ENCODE measurements at regions not wholly inside any gene's neighbourhood (a gene's known extent, or its start where the extent isn't known, plus 50 kb on each side); places are given as distances from the start of the nearest gene placed in this dataset.

DNA sequence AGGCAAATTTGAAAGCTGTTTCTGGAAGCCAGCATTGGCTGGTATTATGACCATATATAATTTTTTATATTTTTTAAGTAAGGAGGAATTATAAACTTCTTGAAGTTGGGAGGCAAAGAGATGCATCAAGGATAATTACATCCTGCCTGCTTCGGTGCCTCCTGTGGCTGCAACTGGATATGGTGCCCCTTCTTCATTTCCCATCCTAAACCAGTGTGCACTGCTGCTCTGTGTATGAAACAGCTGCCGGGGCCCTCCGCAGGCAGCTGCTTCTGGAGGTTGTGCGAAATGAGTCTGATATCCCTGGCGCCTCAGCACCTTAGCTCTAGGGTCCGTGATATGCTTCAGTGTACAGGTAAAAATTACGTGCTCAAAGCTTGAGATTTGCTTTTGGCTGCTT lies 304.2 kb downstream of the ENC1 start:
- no peak for TF ChIP-seq NFIC (IDR thresholded peaks at IDR 0.05)
- no peak for TF ChIP-seq EP300 (IDR thresholded peaks at IDR 0.05; ENCODE audit: borderline replicate concordance)
- no peak for TF ChIP-seq YY1 (IDR thresholded peaks at IDR 0.05; ENCODE audit: low read depth)
- TF ChIP-seq, protein P1, sequence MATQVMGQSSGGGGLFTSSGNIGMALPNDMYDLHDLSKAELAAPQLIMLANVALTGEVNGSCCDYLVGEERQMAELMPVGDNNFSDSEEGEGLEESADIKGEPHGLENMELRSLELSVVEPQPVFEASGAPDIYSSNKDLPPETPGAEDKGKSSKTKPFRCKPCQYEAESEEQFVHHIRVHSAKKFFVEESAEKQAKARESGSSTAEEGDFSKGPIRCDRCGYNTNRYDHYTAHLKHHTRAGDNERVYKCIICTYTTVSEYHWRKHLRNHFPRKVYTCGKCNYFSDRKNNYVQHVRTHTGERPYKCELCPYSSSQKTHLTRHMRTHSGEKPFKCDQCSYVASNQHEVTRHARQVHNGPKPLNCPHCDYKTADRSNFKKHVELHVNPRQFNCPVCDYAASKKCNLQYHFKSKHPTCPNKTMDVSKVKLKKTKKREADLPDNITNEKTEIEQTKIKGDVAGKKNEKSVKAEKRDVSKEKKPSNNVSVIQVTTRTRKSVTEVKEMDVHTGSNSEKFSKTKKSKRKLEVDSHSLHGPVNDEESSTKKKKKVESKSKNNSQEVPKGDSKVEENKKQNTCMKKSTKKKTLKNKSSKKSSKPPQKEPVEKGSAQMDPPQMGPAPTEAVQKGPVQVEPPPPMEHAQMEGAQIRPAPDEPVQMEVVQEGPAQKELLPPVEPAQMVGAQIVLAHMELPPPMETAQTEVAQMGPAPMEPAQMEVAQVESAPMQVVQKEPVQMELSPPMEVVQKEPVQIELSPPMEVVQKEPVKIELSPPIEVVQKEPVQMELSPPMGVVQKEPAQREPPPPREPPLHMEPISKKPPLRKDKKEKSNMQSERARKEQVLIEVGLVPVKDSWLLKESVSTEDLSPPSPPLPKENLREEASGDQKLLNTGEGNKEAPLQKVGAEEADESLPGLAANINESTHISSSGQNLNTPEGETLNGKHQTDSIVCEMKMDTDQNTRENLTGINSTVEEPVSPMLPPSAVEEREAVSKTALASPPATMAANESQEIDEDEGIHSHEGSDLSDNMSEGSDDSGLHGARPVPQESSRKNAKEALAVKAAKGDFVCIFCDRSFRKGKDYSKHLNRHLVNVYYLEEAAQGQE (IDR thresholded peaks at IDR 0.05; ENCODE audit: low read depth), result no peak
- TF ChIP-seq ZBTB7A (IDR thresholded peaks at IDR 0.05; ENCODE audit: low read depth), result no peak
- TF ChIP-seq, protein P2, sequence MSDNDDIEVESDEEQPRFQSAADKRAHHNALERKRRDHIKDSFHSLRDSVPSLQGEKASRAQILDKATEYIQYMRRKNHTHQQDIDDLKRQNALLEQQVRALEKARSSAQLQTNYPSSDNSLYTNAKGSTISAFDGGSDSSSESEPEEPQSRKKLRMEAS (IDR thresholded peaks at IDR 0.05), result no peak
- no peak for TF ChIP-seq TEAD4 (IDR thresholded peaks at IDR 0.05)
- TF ChIP-seq TAF1 (IDR thresholded peaks at IDR 0.05; ENCODE audit: low read depth), result no peak
- TF ChIP-seq, protein P3, sequence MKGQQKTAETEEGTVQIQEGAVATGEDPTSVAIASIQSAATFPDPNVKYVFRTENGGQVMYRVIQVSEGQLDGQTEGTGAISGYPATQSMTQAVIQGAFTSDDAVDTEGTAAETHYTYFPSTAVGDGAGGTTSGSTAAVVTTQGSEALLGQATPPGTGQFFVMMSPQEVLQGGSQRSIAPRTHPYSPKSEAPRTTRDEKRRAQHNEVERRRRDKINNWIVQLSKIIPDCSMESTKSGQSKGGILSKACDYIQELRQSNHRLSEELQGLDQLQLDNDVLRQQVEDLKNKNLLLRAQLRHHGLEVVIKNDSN (IDR thresholded peaks at IDR 0.05), result no peak
- no peak for TF ChIP-seq EGR1 (IDR thresholded peaks at IDR 0.05)
- TF ChIP-seq FOXM1 (IDR thresholded peaks at IDR 0.05; ENCODE audit: borderline replicate concordance, low read depth), result no peak
- TF ChIP-seq TCF12 (IDR thresholded peaks at IDR 0.05; ENCODE audit: low read depth), result no peak
- TF ChIP-seq RAD21 (IDR thresholded peaks at IDR 0.05; ENCODE audit: low read depth), result no peak
- no peak for TF ChIP-seq CEBPB (IDR thresholded peaks at IDR 0.05)

DNA sequence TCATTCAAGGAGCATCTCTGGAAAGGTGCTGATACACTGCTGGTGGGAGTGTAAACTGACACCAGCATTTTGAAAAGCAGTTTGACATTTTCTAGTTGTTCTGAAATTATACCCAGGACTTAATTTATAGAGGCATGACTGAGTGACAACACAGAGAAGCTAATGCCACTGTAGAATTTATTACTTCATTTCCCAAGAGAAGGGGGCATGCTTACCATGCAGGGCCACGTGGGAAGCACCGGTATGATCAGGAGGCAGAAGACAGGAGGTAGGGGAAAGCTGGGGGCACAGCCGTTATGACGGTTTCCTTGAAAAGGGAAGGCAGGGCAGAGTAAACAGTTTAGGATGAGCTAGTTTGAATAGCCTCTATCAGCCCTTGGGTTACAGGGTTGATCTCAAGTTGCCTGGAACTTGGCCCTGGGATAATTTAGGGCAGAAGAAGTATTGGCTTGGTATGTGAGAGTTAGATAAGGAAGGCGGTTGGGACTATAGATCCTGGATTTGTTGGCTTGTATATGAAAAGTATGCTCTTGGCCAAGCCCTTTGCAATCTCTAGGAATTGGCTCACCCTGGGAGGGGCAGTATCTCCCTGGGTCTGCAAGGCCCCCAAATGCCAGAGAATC lies 305.7 kb downstream of the ENC1 start:
- TF ChIP-seq TCF12 (IDR thresholded peaks at IDR 0.05; ENCODE audit: low read depth), result no peak
- no peak for TF ChIP-seq CREB1 (IDR thresholded peaks at IDR 0.05; ENCODE audit: low read depth)
- TF ChIP-seq YY1 (IDR thresholded peaks at IDR 0.05; ENCODE audit: low read depth), result no peak
- TF ChIP-seq EGR1 (IDR thresholded peaks at IDR 0.05), result no peak
- TF ChIP-seq NFIC (IDR thresholded peaks at IDR 0.05), result no peak
- TF ChIP-seq CEBPB (IDR thresholded peaks at IDR 0.05), result no peak
- TF ChIP-seq, protein P1 (IDR thresholded peaks at IDR 0.05; ENCODE audit: low read depth), result no peak
- TF ChIP-seq, protein P3 (IDR thresholded peaks at IDR 0.05), result no peak
- TF ChIP-seq, protein P2 (IDR thresholded peaks at IDR 0.05), result no peak
- no peak for TF ChIP-seq TEAD4 (IDR thresholded peaks at IDR 0.05)
- no peak for TF ChIP-seq ZBTB7A (IDR thresholded peaks at IDR 0.05; ENCODE audit: low read depth)
- no peak for TF ChIP-seq RAD21 (IDR thresholded peaks at IDR 0.05; ENCODE audit: low read depth)
- TF ChIP-seq TAF1 (IDR thresholded peaks at IDR 0.05; ENCODE audit: low read depth), result no peak
- no peak for TF ChIP-seq FOXM1 (IDR thresholded peaks at IDR 0.05; ENCODE audit: borderline replicate concordance, low read depth)
- TF ChIP-seq EP300 (IDR thresholded peaks at IDR 0.05; ENCODE audit: borderline replicate concordance), result no peak

DNA sequence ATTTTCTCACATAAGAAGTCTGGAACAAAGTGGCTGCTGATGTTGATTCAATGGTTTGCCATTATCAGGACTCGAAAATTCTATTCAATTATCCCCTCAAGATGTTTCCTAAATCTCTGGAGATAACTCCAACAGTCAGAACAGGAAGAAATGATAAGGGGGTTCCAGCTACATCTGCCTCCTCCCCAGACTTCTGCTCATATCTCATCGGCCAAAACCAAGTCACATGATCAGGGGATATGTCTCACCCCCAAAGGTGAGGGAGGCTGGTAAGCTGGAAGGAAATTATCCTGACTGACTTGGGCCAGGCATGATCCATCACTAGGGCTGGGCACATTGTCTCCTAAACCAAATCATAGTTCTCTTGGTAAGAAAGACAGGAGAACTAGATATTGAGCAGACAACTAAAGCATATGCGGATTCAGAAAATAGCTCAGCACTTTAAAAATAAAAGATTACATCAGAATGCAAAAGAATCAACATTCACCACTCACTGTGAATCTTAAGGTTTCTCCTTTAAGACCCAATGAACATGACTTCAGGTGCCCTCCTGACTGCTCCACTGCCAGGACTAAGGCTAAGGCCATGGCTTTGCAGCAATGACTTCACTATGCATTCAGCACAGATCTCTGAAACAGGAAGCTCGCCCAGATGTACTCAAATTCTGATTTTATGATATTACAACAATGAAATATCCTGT lies 306.3 kb downstream of the ENC1 start:
- TF ChIP-seq EGR1 (IDR thresholded peaks at IDR 0.05) (no peak), CREB1 (IDR thresholded peaks at IDR 0.05; ENCODE audit: low read depth) (no peak), ZBTB7A (IDR thresholded peaks at IDR 0.05; ENCODE audit: low read depth) (no peak), FOXM1 (IDR thresholded peaks at IDR 0.05; ENCODE audit: borderline replicate concordance, low read depth) (no peak), RAD21 (IDR thresholded peaks at IDR 0.05; ENCODE audit: low read depth) (no peak), EP300 (IDR thresholded peaks at IDR 0.05; ENCODE audit: borderline replicate concordance) (no peak), TAF1 (IDR thresholded peaks at IDR 0.05; ENCODE audit: low read depth) (no peak), NFIC (IDR thresholded peaks at IDR 0.05) (no peak), YY1 (IDR thresholded peaks at IDR 0.05; ENCODE audit: low read depth) (no peak), CEBPB (IDR thresholded peaks at IDR 0.05) (no peak), TCF12 (IDR thresholded peaks at IDR 0.05; ENCODE audit: low read depth) (no peak), TEAD4 (IDR thresholded peaks at IDR 0.05) (no peak)
- TF ChIP-seq, protein P1 (IDR thresholded peaks at IDR 0.05; ENCODE audit: low read depth), result no peak
- TF ChIP-seq, protein P3 (IDR thresholded peaks at IDR 0.05), result no peak
- TF ChIP-seq, protein P2 (IDR thresholded peaks at IDR 0.05), result no peak
